HEK293T (cell line): ENCODE measurements at regions not wholly inside any gene's neighbourhood (a gene's known extent, or its start where the extent isn't known, plus 50 kb on each side); places are given as distances from the start of the nearest gene placed in this dataset.

Experiments used
- CTBP1 ChIP-seq: fragments of 450-650 bp; IDR thresholded peaks from 2 replicates; pipeline ENCODE4 v1.6.1; 2016; ENCODE audit warnings: borderline replicate concordance
- FOXA1 ChIP-seq: fragments of 450-650 bp; IDR thresholded peaks from 2 replicates; pipeline ENCODE4 v1.6.1; 2016; ENCODE audit warnings: mild to moderate bottlenecking
- FOXM1 ChIP-seq: fragments of 450-650 bp; IDR thresholded peaks from 2 replicates; pipeline ENCODE4 v1.6.1; 2017; ENCODE audit warnings: mild to moderate bottlenecking, borderline replicate concordance
- SP1 ChIP-seq: fragments of 450-650 bp; IDR thresholded peaks from 2 replicates; pipeline ENCODE4 v1.6.1; 2017
- ZNF384 ChIP-seq: fragments of 450-650 bp; IDR thresholded peaks from 2 replicates; pipeline ENCODE4 v1.6.1; 2016

DNA sequence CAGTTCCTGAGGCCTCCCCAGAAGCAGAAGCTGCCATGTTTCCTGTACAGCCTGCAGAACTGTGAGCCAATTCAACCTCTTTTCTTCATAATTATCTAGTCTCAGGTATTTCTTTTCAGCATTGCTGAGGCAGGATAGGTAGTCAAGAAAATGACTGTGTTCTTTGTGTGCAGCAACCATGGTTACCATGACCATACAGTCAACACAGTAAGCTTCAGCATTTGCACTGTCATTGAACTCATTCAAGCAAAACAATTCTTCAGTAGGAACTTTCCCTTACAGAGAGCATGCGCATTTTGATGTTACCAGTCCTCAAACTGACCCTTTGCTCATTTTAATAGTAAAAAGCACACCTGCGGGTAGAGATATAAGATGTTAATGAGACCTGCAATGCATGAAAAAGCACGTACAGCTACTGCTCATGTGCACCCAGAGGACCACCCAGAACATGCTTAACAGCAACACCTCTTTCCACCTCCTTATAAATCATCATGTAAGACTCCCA lies 180.8 kb downstream of the PRKX start:
- no peak for TF ChIP-seq ZNF384
- TF ChIP-seq FOXA1 = no peak
- no peak for TF ChIP-seq CTBP1
- no peak for TF ChIP-seq FOXM1
- TF ChIP-seq SP1 = no peak
